ENCODE measurements at regions not wholly inside any gene's neighbourhood (a gene's known extent, or its start where the extent isn't known, plus 50 kb on each side); places are given as distances from the start of the nearest gene placed in this dataset.

- no peak for TF ChIP-seq POLR2AphosphoS5 (IDR thresholded peaks at IDR 0.05; ENCODE audit: borderline replicate concordance, low read depth, low read length)
- TF ChIP-seq EZH2 (IDR thresholded peaks at IDR 0.05), result no peak
- no peak for TF ChIP-seq FOXP2 (optimal IDR thresholded peaks at IDR 0.05; ENCODE audit: control extremely low read depth, extremely low read length, insufficient read depth)
Observed at GRCh38 chr4:79213702-79214101, 112.2 kb downstream of the NAA11 start.

Measured in SK-N-MC (cell line).